PC-9 (cell line): ENCODE measurements at regions not wholly inside any gene's neighbourhood (a gene's known extent, or its start where the extent isn't known, plus 50 kb on each side); places are given as distances from the start of the nearest gene placed in this dataset.

Experiments used
- BruUV-seq: library from RNA; stranded (reverse); fragments of 400-500 nt; replicated peaks from 2 replicates; lab custom pipeline; 2021; lab: Mats Ljungman, UMichigan
- CTCF ChIA-PET: fragments of 300-600 bp; sonication (Branson Sonifier 250); formaldehyde crosslinking; loops from one replicate; lab custom pipeline; 2022; ENCODE audit warnings: antibody characterized with exemption; lab: Charles Lee
- POLR2A ChIA-PET: fragments of 300-600 bp; sonication (Branson Sonifier 250); formaldehyde crosslinking; loops from one replicate; lab custom pipeline; 2022; ENCODE audit warnings: antibody characterized with exemption; ENCODE audit not compliant: unreplicated experiment; lab: Charles Lee
- DNase-seq, 2 experiments: peaks; one replicate each; pipeline versions ENCODE4 v3.0.0 to v3.0.0-alpha.2; 2015 to 2022; ENCODE audit warnings: mixed read lengths in 1 of 2
- H2AFZ ChIP-seq: fragments of 200-600 bp; sonication (generic); 2 replicates; pipeline ENCODE4 v1.8.1; 2017; ENCODE audit warnings: antibody characterized with exemption
- H3F3A ChIP-seq: fragments of 200-600 bp; sonication (generic); 2 replicates; pipeline ENCODE4 v1.8.1; 2017; ENCODE audit warnings: antibody characterized with exemption, mild to moderate bottlenecking, low read depth; ENCODE audit not compliant: insufficient read depth
- H3K27ac ChIP-seq: fragments of 200-600 bp; sonication (generic); 2 replicates; pipeline ENCODE4 v1.6.1; 2016; ENCODE audit warnings: mixed run types
- H3K27me3 ChIP-seq: fragments of 200-600 bp; sonication (generic); 2 replicates; pipeline ENCODE4 v1.6.1; 2016; ENCODE audit warnings: low read depth, mixed run types; ENCODE audit not compliant: insufficient read depth
- H3K36me3 ChIP-seq: fragments of 200-600 bp; sonication (generic); 2 replicates; pipeline ENCODE4 v1.6.1; 2016; ENCODE audit warnings: low read depth, mixed run types
- H3K4me1 ChIP-seq: fragments of 200-600 bp; sonication (generic); replicated peaks from 2 replicates; pipeline ENCODE4 v1.6.1; 2016; ENCODE audit warnings: mixed run types; ENCODE audit not compliant: insufficient read depth
- H3K4me2 ChIP-seq: fragments of 200-600 bp; sonication (generic); 2 replicates; pipeline ENCODE4 v1.6.1; 2017; ENCODE audit warnings: mixed run types
- H3K4me3 ChIP-seq: fragments of 200-600 bp; sonication (generic); 2 replicates; pipeline ENCODE4 v1.6.1; 2016; ENCODE audit warnings: mixed run types
- H3K79me2 ChIP-seq: fragments of 200-600 bp; sonication (generic); 2 replicates; pipeline ENCODE4 v1.6.1; 2017; ENCODE audit warnings: low read depth, mixed run types
- H3K9me2 ChIP-seq: fragments of 200-600 bp; sonication (generic); 2 replicates; pipeline ENCODE4 v1.8.1; 2017; ENCODE audit warnings: mild to moderate bottlenecking; ENCODE audit not compliant: insufficient read depth
- H3K9me3 ChIP-seq: fragments of 200-600 bp; sonication (generic); 2 replicates; pipeline ENCODE4 v1.8.1; 2016; ENCODE audit warnings: low read depth; ENCODE audit not compliant: insufficient read depth
- H4K20me1 ChIP-seq: fragments of 200-600 bp; sonication (generic); 2 replicates; pipeline ENCODE4 v1.8.1; 2017; ENCODE audit not compliant: insufficient read depth
- EZH2 ChIP-seq: fragments of 200-600 bp; sonication (generic); IDR thresholded peaks from 2 replicates; pipeline ENCODE4 v1.8.0; 2017; ENCODE audit warnings: antibody characterized with exemption, low read depth
- intact Hi-C: fragments of 100-400 bp; cut with micrococcal nuclease; formaldehyde crosslinking; loops from one replicate; pipeline ENCODE4 v1.10.0; 2022; ENCODE audit not compliant: unreplicated experiment
- TF ChIP-seq, protein P1 (sequence below): fragments of 200-600 bp; sonication (generic); conservative IDR thresholded peaks from 2 replicates; pipeline ENCODE4 v1.6.1; 2017; ENCODE audit warnings: mixed run types, antibody characterized with exemption, mild to moderate bottlenecking, moderate library complexity

DNA sequence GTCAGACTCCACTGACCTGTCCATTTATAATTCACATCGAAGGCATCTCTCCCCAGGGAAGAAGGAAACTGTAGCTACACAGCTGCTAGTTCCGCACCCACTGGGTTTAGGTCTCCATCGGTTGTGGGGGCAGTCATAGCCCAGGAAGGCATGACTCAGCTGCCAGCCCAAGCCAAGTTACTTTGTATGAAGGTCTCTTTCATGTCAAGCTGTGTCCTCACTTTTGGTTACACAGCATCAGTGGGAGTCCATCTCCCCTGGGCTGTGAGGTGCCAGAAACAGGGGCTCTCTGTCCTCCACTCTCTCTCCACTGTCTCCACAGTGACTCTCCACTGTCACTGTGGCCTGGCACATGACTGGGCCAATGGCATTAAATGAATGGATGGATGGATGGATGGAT lies 585.2 kb downstream of the BRD1 start:
- Histone ChIP-seq H2AFZ (no peak overlapping the region), H3K9me3 (no peaks in the 10 kb centered on the region)
- POLR2A ChIA-PET: no interaction called here

DNA sequence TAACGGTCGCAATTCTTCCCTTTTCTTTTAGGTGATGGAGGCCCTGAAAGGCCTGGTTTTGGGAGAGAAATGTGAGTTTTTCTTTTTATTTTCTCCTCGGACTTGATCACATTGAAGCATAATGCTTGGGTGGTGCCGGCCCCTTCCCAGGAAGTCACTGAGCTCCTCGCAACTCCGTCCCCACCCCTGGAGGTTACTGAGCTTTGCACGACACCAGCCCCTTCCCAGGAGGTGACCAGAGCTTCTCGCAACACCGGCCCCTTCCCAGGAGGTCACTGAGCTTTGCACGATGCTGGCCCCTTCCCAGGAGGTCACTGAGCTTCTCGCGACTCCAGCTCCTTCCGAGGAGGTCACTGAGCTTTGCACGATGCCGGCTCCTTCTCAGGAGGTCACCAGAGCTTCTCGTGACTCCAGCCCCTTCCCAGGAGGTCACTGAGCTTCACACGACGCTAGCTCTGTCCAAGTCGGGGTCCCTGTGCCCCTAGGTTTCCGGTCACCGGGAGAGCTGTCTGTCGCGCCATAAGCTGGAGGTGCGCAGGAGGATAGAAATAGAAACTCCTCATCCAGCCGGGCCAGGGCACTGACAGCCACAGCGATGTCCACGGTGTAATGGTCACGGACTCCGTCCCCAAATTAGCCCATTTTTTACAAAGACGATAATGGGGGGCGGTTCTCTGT lies 586.4 kb downstream of the BRD1 start:
- intact Hi-C loops: no loop called here

More for the DNA sequence above, 585.2 kb downstream of the BRD1 start:
- H3K36me3 ChIP-seq: no peaks in the 10 kb centered on the region
- H4K20me1 ChIP-seq: peaks cover 8% of the 10 kb centered on the region; the same call in 1 of the 2 replicates
- H3K79me2 ChIP-seq: no peaks in the 10 kb centered on the region
- no peaks in the 10 kb centered on the region for H3K9me2 ChIP-seq
- DNase-seq: no peak
- no peak overlapping the region for H3K4me3 ChIP-seq
- CTCF ChIA-PET: no interaction called here
- peaks cover 75% of the 10 kb centered on the region for H3K27me3 ChIP-seq
- no peak overlapping the region for H3K4me2 ChIP-seq
- no TSS peak for BruUV-seq
- H3K4me1 ChIP-seq: no peaks in the 10 kb centered on the region
- no peaks in the 10 kb centered on the region for H3F3A ChIP-seq
- intact Hi-C loops: no loop called here
- H3K27ac ChIP-seq: no peak overlapping the region
- no peak for TF ChIP-seq EZH2
- TF ChIP-seq, protein P1, sequence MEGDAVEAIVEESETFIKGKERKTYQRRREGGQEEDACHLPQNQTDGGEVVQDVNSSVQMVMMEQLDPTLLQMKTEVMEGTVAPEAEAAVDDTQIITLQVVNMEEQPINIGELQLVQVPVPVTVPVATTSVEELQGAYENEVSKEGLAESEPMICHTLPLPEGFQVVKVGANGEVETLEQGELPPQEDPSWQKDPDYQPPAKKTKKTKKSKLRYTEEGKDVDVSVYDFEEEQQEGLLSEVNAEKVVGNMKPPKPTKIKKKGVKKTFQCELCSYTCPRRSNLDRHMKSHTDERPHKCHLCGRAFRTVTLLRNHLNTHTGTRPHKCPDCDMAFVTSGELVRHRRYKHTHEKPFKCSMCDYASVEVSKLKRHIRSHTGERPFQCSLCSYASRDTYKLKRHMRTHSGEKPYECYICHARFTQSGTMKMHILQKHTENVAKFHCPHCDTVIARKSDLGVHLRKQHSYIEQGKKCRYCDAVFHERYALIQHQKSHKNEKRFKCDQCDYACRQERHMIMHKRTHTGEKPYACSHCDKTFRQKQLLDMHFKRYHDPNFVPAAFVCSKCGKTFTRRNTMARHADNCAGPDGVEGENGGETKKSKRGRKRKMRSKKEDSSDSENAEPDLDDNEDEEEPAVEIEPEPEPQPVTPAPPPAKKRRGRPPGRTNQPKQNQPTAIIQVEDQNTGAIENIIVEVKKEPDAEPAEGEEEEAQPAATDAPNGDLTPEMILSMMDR: no peak

DNA sequence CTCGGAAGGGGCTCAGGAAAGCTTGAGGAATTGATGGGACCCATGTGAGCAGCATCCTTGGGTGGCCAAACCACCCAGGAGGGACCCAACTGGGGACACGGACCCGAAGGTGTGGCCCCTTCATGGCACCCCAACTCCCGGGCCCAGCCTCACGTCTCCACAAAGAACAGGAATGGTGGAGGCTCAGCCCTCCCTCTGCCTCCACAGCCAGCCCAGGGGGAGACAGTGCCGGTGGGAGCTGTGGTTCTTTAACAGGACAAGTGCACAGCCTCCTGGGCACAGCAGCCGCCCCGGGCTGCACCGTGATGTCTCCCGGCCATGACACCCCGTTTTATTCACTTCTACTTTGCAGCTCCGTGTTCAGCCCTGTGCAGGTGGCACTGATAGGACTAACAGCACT lies 587.2 kb downstream of the BRD1 start:
- BruUV-seq: no TSS peak
- Histone ChIP-seq H3K79me2 (no peaks in the 10 kb centered on the region), H3K4me3 (no peak overlapping the region), H3K4me1 (no peaks in the 10 kb centered on the region), H4K20me1 (peaks cover 9% of the 10 kb centered on the region; the same call in 1 of the 2 replicates), H3K27ac (no peak overlapping the region), H3F3A (no peaks in the 10 kb centered on the region), H2AFZ (no peak overlapping the region), H3K4me2 (no peak overlapping the region), H3K9me2 (no peaks in the 10 kb centered on the region), H3K9me3 (no peaks in the 10 kb centered on the region), H3K36me3 (no peaks in the 10 kb centered on the region), H3K27me3 (peaks cover 78% of the 10 kb centered on the region)
- ChIA-PET CTCF (no interaction called here), POLR2A (no interaction called here)
- DNase-seq: no peak
- intact Hi-C loops: no loop called here
- no peak for TF ChIP-seq EZH2
- TF ChIP-seq, protein P1: no peak

More for the DNA sequence above, 586.4 kb downstream of the BRD1 start:
- ChIA-PET POLR2A (no interaction called here), CTCF (no interaction called here)
- BruUV-seq: no TSS peak
- H3K27ac ChIP-seq: no peak overlapping the region
- DNase-seq: no peak
- no peak overlapping the region for H3K4me3 ChIP-seq
- no peak overlapping the region for H3K4me2 ChIP-seq
- H3K9me2 ChIP-seq: no peaks in the 10 kb centered on the region
- no peak for TF ChIP-seq EZH2
- TF ChIP-seq, protein P1: no peak
- H2AFZ ChIP-seq: no peak overlapping the region
- no peaks in the 10 kb centered on the region for H3K9me3 ChIP-seq
- no peaks in the 10 kb centered on the region for H3K79me2 ChIP-seq
- H3K4me1 ChIP-seq: no peaks in the 10 kb centered on the region
- H3F3A ChIP-seq: no peaks in the 10 kb centered on the region
- H4K20me1 ChIP-seq: peaks cover 8% of the 10 kb centered on the region; the same call in 1 of the 2 replicates
- no peaks in the 10 kb centered on the region for H3K36me3 ChIP-seq
- peaks cover 77% of the 10 kb centered on the region for H3K27me3 ChIP-seq
